ENCODE measurements at regions not wholly inside any gene's neighbourhood (a gene's known extent, or its start where the extent isn't known, plus 50 kb on each side); places are given as distances from the start of the nearest gene placed in this dataset.

- TF ChIP-seq CTCF (IDR thresholded peaks at IDR 0.05), result no peak
- no peak for TF ChIP-seq POLR2A (IDR thresholded peaks at IDR 0.05)
Observed at GRCh38 chr9:625613-626012, 215.9 kb upstream of the DMRT1 start.

Measured in prostate gland (tissue), 2 donors.